ENCODE measurements at regions not wholly inside any gene's neighbourhood (a gene's known extent, or its start where the extent isn't known, plus 50 kb on each side); places are given as distances from the start of the nearest gene placed in this dataset.

- intact Hi-C loops (cut with DNase I, micrococcal nuclease), result no loop called here
- Mint-ChIP-seq H3K4me1 (no peaks in the 10 kb centered on the region), H3K27ac (no peak overlapping the region), H3K9me3 (ENCODE audit: low read depth) (no peaks in the 10 kb centered on the region), H3K36me3 (ENCODE audit: low read depth) (no peaks in the 10 kb centered on the region), H3K27me3 (no peaks in the 10 kb centered on the region), H3K4me3 (no peak overlapping the region)
- ChIA-PET CTCF (no interaction called here), POLR2A (no interaction called here)
- no peak for DNase-seq
- no peak for ATAC-seq
Measured at GRCh38 chr16:86184185-86184584, 285.2 kb downstream of the IRF8 start.

GRCh38 chr16:86185089-86185488 lies 286.1 kb downstream of the IRF8 start:
- ChIA-PET CTCF (interaction anchor here (0.6 to 1.0 kb wide), 2 partner anchors 67 to 121 kb away, joined by 3 to 4 read pairs; no protein-coding TSS in a partner anchor), POLR2A (no interaction called here)
- intact Hi-C loops (cut with DNase I, micrococcal nuclease), result no loop called here
- DNase-seq (no peak), ATAC-seq (no peak)
- H3K27ac Mint-ChIP-seq, result no peak overlapping the region
- H3K4me1 Mint-ChIP-seq, result no peaks in the 10 kb centered on the region
- H3K36me3 Mint-ChIP-seq (ENCODE audit: low read depth), result no peaks in the 10 kb centered on the region
- H3K4me3 Mint-ChIP-seq, result no peak overlapping the region
- H3K27me3 Mint-ChIP-seq, result no peaks in the 10 kb centered on the region
- no peaks in the 10 kb centered on the region for H3K9me3 Mint-ChIP-seq (ENCODE audit: low read depth)

DNA sequence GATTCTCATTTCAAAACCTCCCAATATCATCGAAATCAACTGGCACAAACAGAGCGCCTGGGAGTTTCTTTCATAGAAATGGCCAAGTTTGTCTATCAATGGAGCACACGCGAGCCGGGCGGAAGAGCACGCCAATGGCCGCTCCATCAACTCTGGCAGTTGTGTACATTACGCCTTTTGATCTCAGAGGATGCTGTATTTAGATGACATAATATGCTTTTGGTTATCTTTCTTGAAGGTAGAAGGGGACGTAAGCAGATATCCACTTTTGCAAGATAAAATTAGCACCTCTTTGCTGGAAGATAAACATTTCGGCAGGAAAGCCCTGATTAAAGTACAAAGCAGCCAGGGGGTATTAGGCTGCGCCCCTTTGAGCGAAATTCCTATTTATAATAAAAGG lies 287.4 kb downstream of the IRF8 start:
- Mint-ChIP-seq H3K36me3 (ENCODE audit: low read depth) (no peaks in the 10 kb centered on the region), H3K4me1 (no peaks in the 10 kb centered on the region), H3K9me3 (ENCODE audit: low read depth) (no peaks in the 10 kb centered on the region), H3K27me3 (peaks cover 2% of the 10 kb centered on the region), H3K4me3 (no peak overlapping the region), H3K27ac (no peak overlapping the region)
- ChIA-PET POLR2A (no interaction called here), CTCF (interaction anchor here (0.5 kb wide), 1 partner anchor 14 kb away, joined by 4 read pairs; no protein-coding TSS in a partner anchor)
- no peak for DNase-seq
- intact Hi-C loops (cut with DNase I, micrococcal nuclease), result no loop called here
- ATAC-seq, result no peak

DNA sequence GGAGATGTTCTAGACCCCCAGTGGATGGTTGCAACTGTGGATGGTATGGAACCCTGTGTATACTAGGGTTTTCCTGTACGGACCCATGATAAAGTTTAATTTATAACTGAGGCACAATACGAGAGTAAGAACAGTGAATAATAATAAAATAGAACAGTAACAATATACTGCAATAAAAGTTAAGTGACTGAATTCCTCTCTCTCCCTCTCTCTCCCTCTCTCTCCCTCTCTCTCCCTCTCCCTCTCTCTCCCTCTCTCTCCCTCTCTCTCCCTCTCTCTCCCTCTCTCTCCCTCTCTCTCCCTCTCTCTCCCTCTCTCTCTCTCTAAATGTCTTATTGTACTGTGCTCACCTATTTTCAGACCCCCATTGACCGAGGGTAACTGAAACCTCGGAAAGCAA lies 291.0 kb downstream of the IRF8 start:
- POLR2A ChIA-PET, result no interaction called here
- Mint-ChIP-seq H3K27ac (no peak overlapping the region), H3K9me3 (ENCODE audit: low read depth) (no peaks in the 10 kb centered on the region), H3K4me1 (no peaks in the 10 kb centered on the region), H3K36me3 (ENCODE audit: low read depth) (no peaks in the 10 kb centered on the region), H3K27me3 (peaks cover 18% of the 10 kb centered on the region), H3K4me3 (no peak overlapping the region)
- no peak for ATAC-seq
- no peak for DNase-seq
- CTCF ChIA-PET, result no interaction called here
- intact Hi-C loops (cut with DNase I, micrococcal nuclease), result no loop called here

DNA sequence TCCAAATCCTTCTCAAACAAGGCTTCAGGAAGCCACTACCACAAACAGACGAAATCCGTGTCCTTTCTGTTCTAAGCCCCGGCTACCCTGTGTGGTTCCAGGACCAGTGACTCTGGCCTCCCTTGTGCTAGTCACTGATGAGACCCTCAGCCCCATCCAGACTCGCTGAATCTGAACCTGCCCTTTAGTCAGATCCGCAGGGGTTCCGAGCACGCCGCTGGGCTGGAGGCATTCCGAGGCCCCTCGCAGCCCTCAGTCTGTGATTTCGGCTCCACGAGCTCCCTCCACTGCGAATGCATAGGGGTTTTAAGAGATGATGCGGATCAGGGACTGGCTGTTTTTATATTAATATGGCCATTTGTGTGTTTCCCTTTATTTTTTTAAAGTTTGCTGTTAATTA lies 292.7 kb downstream of the IRF8 start:
- Mint-ChIP-seq H3K4me1 (no peaks in the 10 kb centered on the region), H3K27me3 (peaks cover 26% of the 10 kb centered on the region), H3K27ac (no peak overlapping the region), H3K36me3 (ENCODE audit: low read depth) (no peaks in the 10 kb centered on the region), H3K4me3 (no peak overlapping the region), H3K9me3 (ENCODE audit: low read depth) (no peaks in the 10 kb centered on the region)
- intact Hi-C loops (cut with DNase I, micrococcal nuclease), result no loop called here
- ChIA-PET CTCF (interaction anchor here (0.8 kb wide), 1 partner anchor 37 kb away, joined by 3 read pairs; no protein-coding TSS in a partner anchor), POLR2A (no interaction called here)
- DNase-seq, result no peak
- ATAC-seq, result no peak

DNA sequence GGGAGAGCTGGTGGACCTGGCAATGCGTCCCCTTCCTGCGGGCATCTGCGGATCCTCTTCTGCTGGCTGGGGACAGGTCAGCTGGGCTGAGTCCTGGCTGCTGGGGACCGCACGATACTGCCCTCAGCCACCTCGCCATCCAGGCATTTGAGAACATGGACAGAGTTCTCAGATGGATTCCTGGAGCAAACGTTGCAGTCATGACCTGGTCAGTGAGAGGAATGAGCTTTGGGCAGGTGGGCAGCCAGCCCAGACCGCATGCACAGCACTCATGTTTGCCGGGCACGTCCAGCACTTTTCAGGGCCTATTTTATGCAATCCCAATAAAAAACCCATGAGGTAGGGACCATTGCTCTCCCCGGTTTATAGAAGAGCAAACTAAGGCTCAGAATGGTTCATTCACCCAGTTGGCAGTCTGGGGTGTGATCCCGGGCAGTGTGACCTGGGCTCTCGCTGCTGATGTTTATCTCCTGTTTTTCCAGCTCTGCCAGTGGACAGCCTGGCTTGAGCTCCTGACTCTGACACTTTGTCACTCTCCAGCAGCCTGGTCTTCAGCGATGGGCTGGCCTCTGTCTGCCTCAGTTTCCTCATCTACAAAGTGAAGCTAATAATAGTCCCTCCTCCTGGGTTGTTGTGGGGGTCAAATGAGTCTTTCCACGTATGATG lies 294.7 kb downstream of the IRF8 start:
- Mint-ChIP-seq H3K9me3 (ENCODE audit: low read depth) (no peaks in the 10 kb centered on the region), H3K4me3 (no peak overlapping the region), H3K36me3 (ENCODE audit: low read depth) (no peaks in the 10 kb centered on the region), H3K27me3 (peaks cover 41% of the 10 kb centered on the region), H3K27ac (no peak overlapping the region), H3K4me1 (no peaks in the 10 kb centered on the region)
- CTCF ChIA-PET, result no interaction called here
- no peak for DNase-seq
- POLR2A ChIA-PET, result no interaction called here
- ATAC-seq, result no peak
- intact Hi-C loops (cut with DNase I, micrococcal nuclease), result no loop called here

DNA sequence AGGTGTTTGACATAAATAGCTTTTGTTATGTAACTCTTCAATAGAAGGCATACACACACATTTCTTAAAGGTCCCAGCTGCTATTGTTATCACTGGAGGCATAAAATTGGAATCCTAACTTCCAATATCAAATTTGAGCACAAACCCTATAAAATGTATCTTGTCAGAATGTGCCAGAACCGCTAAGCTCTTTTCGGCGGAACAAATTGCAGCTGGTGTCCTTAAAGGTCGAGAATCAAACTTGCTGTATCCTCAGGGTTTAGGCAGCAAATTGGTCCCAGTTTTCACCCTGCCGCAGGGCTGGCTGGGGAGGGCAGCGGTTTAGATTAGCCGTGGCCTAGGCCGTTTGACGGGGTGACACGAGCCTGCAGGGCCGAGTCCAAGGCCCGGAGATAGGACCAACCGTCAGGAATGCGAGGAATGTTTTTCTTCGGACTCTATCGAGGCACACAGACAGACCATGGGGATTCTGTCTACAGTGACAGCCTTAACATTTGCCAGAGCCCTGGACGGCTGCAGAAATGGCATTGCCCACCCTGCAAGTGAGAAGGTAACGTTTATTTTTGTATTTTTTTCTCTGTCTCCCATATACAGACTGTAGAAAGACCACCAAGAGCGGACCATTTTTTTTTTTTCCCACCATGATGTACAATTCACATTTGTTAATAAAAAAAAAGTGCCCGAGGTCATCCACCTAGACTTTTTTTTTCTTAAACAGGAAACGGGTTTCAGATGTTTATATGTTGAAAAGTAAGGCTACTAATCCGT lies 297.1 kb downstream of the IRF8 start:
- H3K9me3 Mint-ChIP-seq (ENCODE audit: low read depth), result no peaks in the 10 kb centered on the region
- DNase-seq, result no peak
- peaks cover 58% of the 10 kb centered on the region for H3K27me3 Mint-ChIP-seq
- ChIA-PET CTCF (interaction anchor here (0.9 kb wide), 1 partner anchor 57 kb away, joined by 3 read pairs; no protein-coding TSS in a partner anchor), POLR2A (no interaction called here)
- no peak for ATAC-seq
- H3K36me3 Mint-ChIP-seq (ENCODE audit: low read depth), result no peaks in the 10 kb centered on the region
- intact Hi-C loops (cut with DNase I, micrococcal nuclease), result no loop called here
- no peak overlapping the region for H3K4me3 Mint-ChIP-seq
- H3K4me1 Mint-ChIP-seq, result no peaks in the 10 kb centered on the region
- H3K27ac Mint-ChIP-seq, result no peak overlapping the region

GRCh38 chr16:86196687-86197391 lies 297.9 kb downstream of the IRF8 start:
- CTCF ChIA-PET, result no interaction called here

DNA sequence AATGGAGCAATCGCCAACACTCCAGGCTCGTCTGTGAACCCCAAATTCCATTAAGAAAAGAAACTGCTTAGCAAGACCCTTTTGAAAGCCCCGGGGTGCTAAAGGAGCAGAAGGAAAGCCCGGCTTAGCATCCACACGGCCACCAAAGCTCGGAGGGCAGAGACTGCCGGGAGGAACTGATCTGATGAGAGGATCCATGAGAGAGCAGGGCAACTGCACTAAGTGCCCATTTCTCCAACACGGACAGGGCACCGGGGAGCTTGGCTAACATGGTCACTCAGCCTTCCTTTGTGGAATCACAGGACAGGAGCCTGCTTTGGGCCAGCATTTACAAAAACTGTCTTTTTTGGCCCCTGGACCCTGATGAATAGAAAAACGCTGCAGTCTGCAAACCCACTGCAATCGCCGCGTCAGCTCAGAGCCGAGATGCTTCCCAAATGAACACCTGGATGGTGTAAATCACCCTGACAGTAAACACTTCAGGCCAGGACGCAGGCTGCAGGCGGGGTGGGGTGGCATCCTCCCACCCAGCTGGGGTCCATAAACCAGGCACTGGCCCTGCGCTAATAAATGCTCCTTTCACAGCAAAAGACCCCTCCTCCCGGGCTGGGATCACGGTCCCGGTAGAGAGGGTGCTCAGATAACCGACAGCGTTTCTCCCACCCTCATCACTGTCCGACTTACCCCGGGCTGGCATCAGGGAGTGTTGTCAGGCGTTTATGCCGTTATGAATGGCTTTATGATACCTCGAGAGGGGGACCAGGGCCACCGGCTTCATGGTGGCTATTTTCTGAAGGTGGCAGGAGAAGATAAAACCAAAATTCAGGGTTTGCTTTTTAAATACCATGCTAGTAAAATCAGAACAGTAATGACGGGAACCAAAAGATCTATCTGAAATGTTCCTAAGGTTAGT lies 299.5 kb downstream of the IRF8 start:
- CTCF ChIA-PET, result no interaction called here

More at GRCh38 chr16:86196687-86197391, 297.9 kb downstream of the IRF8 start:
- intact Hi-C loops (cut with DNase I, micrococcal nuclease), result no loop called here
- no peak overlapping the region for H3K27ac Mint-ChIP-seq
- H3K4me3 Mint-ChIP-seq, result no peak overlapping the region
- DNase-seq (no peak), ATAC-seq (no peak)
- H3K36me3 Mint-ChIP-seq (ENCODE audit: low read depth), result no peaks in the 10 kb centered on the region
- H3K4me1 Mint-ChIP-seq, result no peaks in the 10 kb centered on the region
- H3K9me3 Mint-ChIP-seq (ENCODE audit: low read depth), result no peaks in the 10 kb centered on the region
- peaks cover 56% of the 10 kb centered on the region for H3K27me3 Mint-ChIP-seq
- POLR2A ChIA-PET, result no interaction called here

DNA sequence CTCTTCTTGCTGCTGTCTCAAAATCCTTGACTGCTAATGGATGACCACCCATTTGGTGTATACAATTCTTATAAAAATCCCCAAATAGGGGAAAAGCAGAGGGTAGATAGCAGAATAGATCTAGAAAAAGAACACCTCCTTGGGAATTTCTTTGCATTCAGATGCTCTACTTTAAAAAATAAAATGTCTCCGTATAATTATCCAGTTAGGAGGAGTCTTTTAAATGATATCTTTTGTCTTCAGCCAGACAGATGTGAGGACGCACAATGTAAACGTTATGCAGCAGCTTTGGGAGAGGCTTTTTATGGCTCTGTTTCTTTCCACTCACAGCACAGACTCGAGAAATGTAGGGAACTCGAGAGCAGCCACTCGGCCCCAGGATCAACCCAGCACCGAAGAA lies 300.2 kb downstream of the IRF8 start:
- H3K4me3 Mint-ChIP-seq, result no peak overlapping the region
- intact Hi-C loops (cut with DNase I, micrococcal nuclease), result no loop called here

More for the DNA sequence above, 299.5 kb downstream of the IRF8 start:
- Mint-ChIP-seq H3K36me3 (ENCODE audit: low read depth) (no peaks in the 10 kb centered on the region), H3K27ac (no peak overlapping the region), H3K27me3 (peaks cover 50% of the 10 kb centered on the region), H3K4me3 (no peak overlapping the region), H3K4me1 (no peaks in the 10 kb centered on the region), H3K9me3 (ENCODE audit: low read depth) (no peaks in the 10 kb centered on the region)
- no peak for ATAC-seq
- POLR2A ChIA-PET, result no interaction called here
- intact Hi-C loops (cut with DNase I, micrococcal nuclease), result no loop called here
- DNase-seq, result no peak

More for the DNA sequence above, 300.2 kb downstream of the IRF8 start:
- Mint-ChIP-seq H3K9me3 (ENCODE audit: low read depth) (no peaks in the 10 kb centered on the region), H3K27ac (no peak overlapping the region), H3K4me1 (no peaks in the 10 kb centered on the region), H3K27me3 (peaks cover 46% of the 10 kb centered on the region), H3K36me3 (ENCODE audit: low read depth) (no peaks in the 10 kb centered on the region)
- POLR2A ChIA-PET, result no interaction called here
- CTCF ChIA-PET, result no interaction called here
- DNase-seq (no peak), ATAC-seq (no peak)

Measured in activated CD4-positive, alpha-beta T cell treated with anti-CD3 and anti-CD28 coated beads for 36 hours (primary cell).